Testis (tissue), 2 donors: ENCODE measurements at regions not wholly inside any gene's neighbourhood (a gene's known extent, or its start where the extent isn't known, plus 50 kb on each side); places are given as distances from the start of the nearest gene placed in this dataset.
A peak's percentile ranks its signal among the peaks of the same experiment; 100 is the strongest.

Experiments used
- DNase-seq: peaks from one replicate; pipeline ENCODE4 v3.0.0-alpha.2; 2019
- H3K27ac ChIP-seq, 2 donors: fragments of 200-600 bp; sonication (generic); one replicate each; pipeline ENCODE4 v1.5.1; 2019
- H3K27me3 ChIP-seq: fragments of 200-600 bp; sonication (generic); one replicate; pipeline ENCODE4 v1.5.1; 2019
- H3K36me3 ChIP-seq: fragments of 200-600 bp; sonication (generic); one replicate; pipeline ENCODE4 v1.5.1; 2017; ENCODE audit warnings: low read depth; ENCODE audit errors: missing control alignments
- H3K4me1 ChIP-seq: fragments of 200-600 bp; sonication (generic); one replicate; pipeline ENCODE4 v1.5.1; 2019
- H3K4me3 ChIP-seq, 2 donors: fragments of 200-600 bp; sonication (generic); one replicate each; pipeline ENCODE4 v1.5.1; 2017 to 2019
- H3K9me3 ChIP-seq: fragments of 200-600 bp; sonication (generic); one replicate; pipeline ENCODE4 v1.5.1; 2017
- CTCF ChIP-seq, 3 experiments: fragments of 450-650 bp in 2 of 3; fragments of 200-600 bp in 1 of 3; sonication (generic) in 1 of 3; IDR thresholded peaks; one replicate each; pipeline ENCODE4 v1.5.1; 2016 to 2019; ENCODE audit warnings: antibody characterized with exemption in 3 of 3, mild to moderate bottlenecking in 2 of 3, moderate library complexity in 1 of 3
- POLR2A ChIP-seq: fragments of 450-650 bp; IDR thresholded peaks from one replicate; pipeline ENCODE4 v1.6.1; 2017; ENCODE audit warnings: antibody characterized with exemption, mild to moderate bottlenecking, moderate library complexity
- WGBS, 2 donors: methylation state at CpG; one replicate each; pipeline ENCODE4 v1.1.5; 2018; 5-methylcytosine and 5-hydroxymethylcytosine counted together
- intact Hi-C: fragments of 100-400 bp; cut with DNase I; formaldehyde crosslinking; loops from one replicate; pipeline ENCODE4 v1.15.1; 2023; ENCODE audit warnings: low total_unique reads

DNA sequence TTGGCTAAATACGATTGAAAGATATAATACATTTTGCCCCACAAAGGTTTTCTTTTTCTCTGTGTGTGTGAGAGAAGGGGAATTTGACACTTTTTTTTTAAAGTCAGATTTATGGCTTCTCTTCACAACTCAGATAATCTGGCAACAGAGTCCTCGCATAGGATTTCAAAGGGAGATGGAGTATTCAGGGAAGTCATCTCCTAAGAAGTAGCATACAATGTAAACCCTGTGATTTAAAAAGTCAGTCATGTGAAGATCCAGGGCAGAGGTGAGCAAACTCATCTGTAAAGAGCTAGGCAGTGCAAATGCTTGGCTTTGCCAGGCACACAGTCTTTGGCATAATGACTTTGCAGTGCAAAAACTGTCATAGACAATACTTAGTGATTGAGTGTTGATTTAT, 1526.3 kb downstream of the AACS start:
- intact Hi-C loops: no loop called here
- no peak for TF ChIP-seq CTCF (IDR thresholded peaks at IDR 0.05)
- TF ChIP-seq POLR2A: no peak
- Histone ChIP-seq H3K4me3 (no peak overlapping the region), H3K4me1 (no peaks in the 10 kb centered on the region), H3K36me3 (no peaks in the 10 kb centered on the region), H3K9me3 (no peaks in the 10 kb centered on the region), H3K27me3 (no peaks in the 10 kb centered on the region), H3K27ac (no peak overlapping the region)
- no peak for DNase-seq
- WGBS, 2 donors: 55 to 66% methylated on average over 2 of the region's 2 CpGs

DNA sequence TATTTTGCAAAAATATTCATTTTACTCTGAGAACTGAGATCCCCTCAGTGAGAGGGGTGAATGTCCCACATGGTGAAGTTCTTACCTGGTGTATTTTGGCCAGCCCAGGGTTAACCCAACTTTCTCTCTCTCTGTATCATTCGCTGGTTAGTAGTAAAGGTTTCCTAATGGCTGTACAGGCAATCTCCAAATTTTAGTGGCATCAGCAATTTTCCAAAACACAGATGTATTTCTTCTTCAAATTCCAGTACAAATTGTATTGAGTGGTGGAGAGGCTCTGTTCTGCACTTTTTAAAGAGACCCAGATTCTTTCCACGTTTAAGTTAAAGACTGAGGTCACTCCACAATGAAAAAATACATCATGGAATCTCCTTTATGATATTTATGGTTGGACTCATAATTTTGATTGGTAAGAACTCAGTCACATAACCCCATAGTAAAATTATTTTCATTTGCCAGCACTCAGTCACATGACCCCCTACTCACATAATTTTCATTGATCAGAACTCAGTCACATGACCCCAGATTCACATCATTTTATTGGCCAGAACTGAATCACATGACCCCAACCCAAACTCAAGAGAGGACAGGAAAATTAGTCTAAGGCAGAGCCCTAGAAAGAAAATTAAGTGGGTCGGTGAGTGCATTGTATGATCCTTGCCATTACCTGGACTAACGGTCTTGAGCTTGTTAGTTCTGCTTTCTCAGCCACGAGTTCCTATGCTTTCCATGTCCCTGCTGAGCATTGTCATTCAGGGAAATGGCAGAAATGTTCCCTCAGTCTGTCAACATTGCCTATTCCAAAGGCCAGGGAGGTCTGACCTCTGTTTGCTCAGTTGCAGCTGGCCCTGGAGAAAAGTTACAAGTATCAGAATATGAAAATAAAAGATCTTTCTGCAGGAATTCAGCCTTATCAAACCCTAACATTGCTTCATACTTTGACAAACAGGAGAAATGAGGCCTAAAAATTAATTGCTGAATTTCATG, 1536.2 kb downstream of the AACS start:
- WGBS, 2 donors: 49 to 57% methylated on average over 5 of the region's 5 CpGs

GRCh38 chr12:126602612-126603011, 1537.4 kb downstream of the AACS start:
- Histone ChIP-seq H3K9me3 (no peaks in the 10 kb centered on the region), H3K27ac (no peak overlapping the region), H3K4me3 (no peak overlapping the region), H3K4me1 (no peaks in the 10 kb centered on the region), H3K27me3 (no peaks in the 10 kb centered on the region), H3K36me3 (no peaks in the 10 kb centered on the region)
- WGBS, 2 donors: 58 to 70% methylated on average over 7 of the region's 7 CpGs
- no peak for DNase-seq
- intact Hi-C loops: no loop called here
- TF ChIP-seq CTCF (IDR thresholded peaks at IDR 0.05) (no peak), POLR2A (no peak)

More for the DNA sequence above, 1536.2 kb downstream of the AACS start:
- intact Hi-C loops: no loop called here
- peak; percentile 21 for DNase-seq
- Histone ChIP-seq H3K27ac (no peak overlapping the region), H3K36me3 (no peaks in the 10 kb centered on the region), H3K4me3 (no peak overlapping the region), H3K4me1 (no peaks in the 10 kb centered on the region), H3K27me3 (no peaks in the 10 kb centered on the region), H3K9me3 (no peaks in the 10 kb centered on the region)
- TF ChIP-seq POLR2A (no peak), CTCF (IDR thresholded peaks at IDR 0.05) (no peak)

GRCh38 chr12:126607157-126607556, 1541.9 kb downstream of the AACS start:
- intact Hi-C loops: no loop called here
- no peaks in the 10 kb centered on the region for H3K27me3 ChIP-seq
- no peak for DNase-seq
- H3K4me3 ChIP-seq: no peak overlapping the region
- H3K4me1 ChIP-seq: no peaks in the 10 kb centered on the region
- WGBS, 2 donors: 39 to 74% methylated on average over 1 of the region's 1 CpG
- H3K9me3 ChIP-seq: no peaks in the 10 kb centered on the region
- H3K27ac ChIP-seq: no peak overlapping the region
- no peak for TF ChIP-seq CTCF (IDR thresholded peaks at IDR 0.05)
- TF ChIP-seq POLR2A: no peak
- no peaks in the 10 kb centered on the region for H3K36me3 ChIP-seq

GRCh38 chr12:126607867-126608266, 1542.6 kb downstream of the AACS start:
- 31 to 50% methylated on average over 1 of the region's 1 CpG for WGBS, 2 donors

More at GRCh38 chr12:126607867-126608266, 1542.6 kb downstream of the AACS start:
- H3K36me3 ChIP-seq: no peaks in the 10 kb centered on the region
- no peak for TF ChIP-seq CTCF (IDR thresholded peaks at IDR 0.05)
- TF ChIP-seq POLR2A: no peak
- H3K4me1 ChIP-seq: no peaks in the 10 kb centered on the region
- no peaks in the 10 kb centered on the region for H3K27me3 ChIP-seq
- intact Hi-C loops: no loop called here
- H3K27ac ChIP-seq: no peak overlapping the region
- DNase-seq: no peak
- H3K4me3 ChIP-seq: no peak overlapping the region
- H3K9me3 ChIP-seq: no peaks in the 10 kb centered on the region
